ENCODE measurements at regions not wholly inside any gene's neighbourhood (a gene's known extent, or its start where the extent isn't known, plus 50 kb on each side); places are given as distances from the start of the nearest gene placed in this dataset.

- no peak for DNase-seq (ENCODE audit: low spot score)
Observed at GRCh38 chr12:105927564-105927963, 211.2 kb downstream of the NUAK1 start.

- DNase-seq (ENCODE audit: low spot score): no peak
Observed at GRCh38 chr12:105928436-105928835, 210.3 kb downstream of the NUAK1 start.

GRCh38 chr12:105929192-105929591 lies 209.6 kb downstream of the NUAK1 start:
- DNase-seq (ENCODE audit: low spot score): no peak

DNA sequence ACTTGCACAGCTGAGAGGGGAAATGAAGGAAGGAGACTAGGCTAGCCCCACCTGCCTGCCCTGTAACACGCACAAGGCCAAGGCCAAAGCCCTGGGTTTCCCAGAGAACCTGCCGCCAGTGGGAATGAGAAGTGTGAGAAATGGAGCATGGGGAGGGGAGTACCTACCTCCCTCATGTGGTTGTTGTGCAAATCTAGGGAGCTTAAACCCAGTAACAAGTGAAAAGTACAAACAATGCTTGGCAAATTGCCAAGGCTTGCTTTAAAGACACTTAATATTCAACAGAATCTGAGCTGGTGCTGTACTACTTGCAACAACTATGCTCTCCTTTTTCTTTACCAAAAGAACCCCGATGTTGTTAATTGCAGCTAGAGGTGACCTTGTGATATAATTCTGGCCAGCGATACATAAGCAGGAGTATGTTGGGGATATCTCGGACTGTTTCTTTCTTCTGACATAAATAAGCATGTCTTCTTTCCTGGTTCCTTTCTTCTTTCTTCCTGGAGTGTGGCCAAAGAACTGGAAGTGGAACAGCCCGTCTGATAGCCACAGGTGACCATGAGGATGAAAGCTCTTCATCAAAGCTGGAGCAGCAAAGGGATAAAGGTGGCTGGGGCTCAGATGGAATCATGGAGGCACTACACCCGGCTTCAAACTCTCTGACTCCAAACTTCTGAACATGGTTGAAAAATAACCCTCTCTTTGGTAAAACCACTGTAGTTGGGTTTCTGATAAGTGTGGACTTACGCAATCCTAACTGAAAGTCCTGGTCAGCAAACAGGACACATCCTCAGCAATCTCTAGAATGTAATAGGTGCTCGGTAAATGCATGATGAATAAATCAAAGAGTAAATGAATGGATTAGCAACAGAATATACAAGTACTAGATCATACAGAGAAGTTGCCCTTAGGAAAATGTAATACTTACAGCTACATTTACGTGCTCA lies 207.9 kb downstream of the NUAK1 start:
- DNase-seq (ENCODE audit: low spot score): no peak

DNA sequence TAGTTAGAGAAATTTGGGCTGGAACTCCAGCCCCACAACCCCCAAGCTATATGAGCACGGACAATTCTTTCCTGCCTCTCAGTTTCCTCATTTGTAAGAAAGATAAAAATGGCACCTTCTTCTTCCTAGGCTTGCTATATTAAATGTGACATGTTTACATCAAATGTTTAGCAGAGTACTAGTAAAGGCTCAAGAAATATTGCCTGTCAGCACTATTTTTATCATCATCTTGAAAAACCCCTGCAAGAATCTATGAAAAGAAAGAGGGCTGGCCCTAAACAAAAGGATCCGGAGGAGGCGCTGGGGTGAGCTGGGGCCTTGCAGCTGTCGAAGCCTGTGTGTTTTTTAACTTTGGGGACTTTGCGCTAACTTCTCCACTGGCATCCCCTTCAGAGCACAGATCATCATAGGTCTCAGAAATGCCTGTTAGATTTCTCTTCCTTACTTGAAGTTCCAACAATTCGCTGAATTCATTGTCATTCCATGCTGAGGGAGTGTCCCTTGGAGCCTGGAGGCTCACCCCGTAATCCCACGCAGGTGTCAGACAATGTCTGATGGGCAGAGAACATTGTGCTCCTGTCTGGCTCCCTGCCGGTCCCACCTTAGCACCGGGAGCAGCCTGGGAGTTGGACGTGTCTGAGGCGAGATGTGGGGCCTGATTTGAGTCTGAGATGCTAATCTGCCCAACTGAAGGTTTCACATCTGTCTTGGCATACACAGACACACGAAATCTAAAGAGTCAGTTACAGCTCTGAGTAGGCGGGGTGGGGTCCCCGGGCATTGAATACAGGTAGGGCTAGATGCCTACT lies 206.8 kb downstream of the NUAK1 start:
- DNase-seq (ENCODE audit: low spot score): no peak

- no peak for DNase-seq (ENCODE audit: low spot score)
Observed at GRCh38 chr12:105933671-105934665, 204.8 kb downstream of the NUAK1 start.

- DNase-seq (ENCODE audit: low spot score): no peak
Observed at GRCh38 chr12:105935106-105935505, 203.6 kb downstream of the NUAK1 start.

GRCh38 chr12:105935981-105936380 lies 202.8 kb downstream of the NUAK1 start:
- no peak for DNase-seq (ENCODE audit: low spot score)

GRCh38 chr12:105936496-105936895 lies 202.3 kb downstream of the NUAK1 start:
- no peak for DNase-seq (ENCODE audit: low spot score)

DNA sequence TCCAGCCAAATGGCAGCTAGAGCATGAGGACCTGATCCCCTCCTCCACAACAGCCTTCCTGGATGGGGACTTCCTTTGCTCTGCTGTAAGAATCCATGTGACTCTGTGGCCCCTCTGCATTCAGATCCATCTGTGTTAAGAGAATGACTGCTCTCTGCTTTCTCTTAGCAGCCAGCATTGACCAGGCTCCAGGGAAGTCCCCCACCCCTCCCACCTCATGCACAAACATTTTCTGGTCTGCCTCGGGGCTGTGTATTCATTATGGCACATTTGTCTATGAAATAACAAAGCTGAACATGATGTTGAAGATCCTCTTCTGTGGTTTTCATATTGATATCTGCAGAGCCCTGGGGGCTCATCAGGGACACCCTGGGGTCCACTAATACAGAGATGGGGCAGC lies 201.7 kb downstream of the NUAK1 start:
- DNase-seq (ENCODE audit: low spot score): no peak

GRCh38 chr12:105939181-105939721 lies 199.5 kb downstream of the NUAK1 start:
- no peak for DNase-seq (ENCODE audit: low spot score)

DNA sequence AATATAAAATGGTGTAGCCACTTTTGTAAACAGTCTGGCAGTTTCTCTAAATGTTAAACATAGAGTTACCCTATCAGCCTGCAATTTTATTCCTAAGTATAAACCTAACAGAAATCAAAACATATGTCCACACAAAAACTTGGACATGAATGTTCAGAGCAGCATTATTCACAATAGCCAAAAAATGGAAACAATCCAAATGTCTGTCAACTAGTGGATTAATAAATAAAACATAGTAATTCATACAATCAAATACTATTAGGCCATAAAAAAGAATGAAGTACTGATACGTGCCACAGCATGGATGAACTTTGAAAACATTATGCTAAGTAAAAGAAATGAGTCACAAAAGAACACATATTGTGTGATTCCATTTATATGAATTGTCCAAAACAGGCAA lies 196.5 kb downstream of the NUAK1 start:
- no peak for DNase-seq (ENCODE audit: low spot score)

- peak; percentile 54 for DNase-seq (ENCODE audit: low spot score)
Observed at GRCh38 chr12:105943525-105943924, 195.2 kb downstream of the NUAK1 start.

GRCh38 chr12:105944628-105945027 lies 194.1 kb downstream of the NUAK1 start:
- DNase-seq (ENCODE audit: low spot score): no peak

GRCh38 chr12:105945880-105946279 lies 192.9 kb downstream of the NUAK1 start:
- DNase-seq (ENCODE audit: low spot score): no peak

DNA sequence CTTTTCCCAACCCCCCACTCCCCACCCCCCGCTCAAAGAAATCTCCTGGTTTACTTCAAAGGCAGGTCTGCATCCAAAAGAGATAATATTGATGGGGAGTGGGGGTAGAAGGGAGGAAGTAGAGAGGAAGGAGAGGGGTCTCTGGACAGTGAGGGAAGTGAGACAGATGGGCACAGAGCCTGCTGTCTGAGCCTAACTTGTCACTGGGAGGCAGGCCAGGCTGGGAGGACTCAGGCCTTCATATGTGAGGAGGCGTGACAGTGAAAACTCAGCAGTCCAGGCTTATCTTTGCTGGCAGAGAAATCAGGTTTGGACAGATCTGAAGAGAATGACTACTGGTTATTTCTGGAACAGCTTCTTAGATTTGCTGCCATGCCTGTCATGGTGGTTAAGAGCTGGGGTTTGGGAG lies 192.3 kb downstream of the NUAK1 start:
- no peak for DNase-seq (ENCODE audit: low spot score)

- no peak for DNase-seq (ENCODE audit: low spot score)
Observed at GRCh38 chr12:105947906-105948305, 190.8 kb downstream of the NUAK1 start.

- no peak for DNase-seq (ENCODE audit: low spot score)
Observed at GRCh38 chr12:105948331-105948730, 190.4 kb downstream of the NUAK1 start.

GRCh38 chr12:105949391-105949790 lies 189.4 kb downstream of the NUAK1 start:
- no peak for DNase-seq (ENCODE audit: low spot score)

GRCh38 chr12:105951732-105952131 lies 187.0 kb downstream of the NUAK1 start:
- DNase-seq (ENCODE audit: low spot score): no peak
